ENCODE measurements at regions not wholly inside any gene's neighbourhood (a gene's known extent, or its start where the extent isn't known, plus 50 kb on each side); places are given as distances from the start of the nearest gene placed in this dataset.

GRCh38 chr1:112056354-112056753, 66.9 kb upstream of the KCND3 start:
- no peak for TF ChIP-seq CTCF (IDR thresholded peaks at IDR 0.05; ENCODE audit: insufficient read depth, low read depth, low read length)
- H3K4me3 ChIP-seq (ENCODE audit: low read depth, low read length), result no peak overlapping the region
- no peak for DNase-seq (ENCODE audit: low read depth)

- no peak overlapping the region for H3K4me3 ChIP-seq (ENCODE audit: low read depth, low read length)
- no peak for DNase-seq (ENCODE audit: low read depth)
- no peak for TF ChIP-seq CTCF (IDR thresholded peaks at IDR 0.05; ENCODE audit: insufficient read depth, low read depth, low read length)
These were observed 68.3 kb upstream of the KCND3 start for GRCh38 chr1:112057736-112058135.

- DNase-seq (ENCODE audit: low read depth), result no peak
- no peak for TF ChIP-seq CTCF (IDR thresholded peaks at IDR 0.05; ENCODE audit: insufficient read depth, low read depth, low read length)
These were observed 69.5 kb upstream of the KCND3 start for GRCh38 chr1:112058815-112059450.

GRCh38 chr1:112059679-112060078, 70.2 kb upstream of the KCND3 start:
- DNase-seq (ENCODE audit: low read depth), result no peak
- no peak for TF ChIP-seq CTCF (IDR thresholded peaks at IDR 0.05; ENCODE audit: insufficient read depth, low read depth, low read length)
- no peak overlapping the region for H3K4me3 ChIP-seq (ENCODE audit: low read depth, low read length)

More at GRCh38 chr1:112058815-112059450, 69.5 kb upstream of the KCND3 start:
- no peak overlapping the region for H3K4me3 ChIP-seq (ENCODE audit: low read depth, low read length)

- no peak for DNase-seq (ENCODE audit: low read depth)
- no peak for TF ChIP-seq CTCF (IDR thresholded peaks at IDR 0.05; ENCODE audit: insufficient read depth, low read depth, low read length)
- no peak overlapping the region for H3K4me3 ChIP-seq (ENCODE audit: low read depth, low read length)
These were observed 70.8 kb upstream of the KCND3 start for GRCh38 chr1:112060261-112060660.

- TF ChIP-seq CTCF (IDR thresholded peaks at IDR 0.05; ENCODE audit: insufficient read depth, low read depth, low read length), result no peak
- DNase-seq (ENCODE audit: low read depth), result no peak
- H3K4me3 ChIP-seq (ENCODE audit: low read depth, low read length), result no peak overlapping the region
These were observed 71.6 kb upstream of the KCND3 start for GRCh38 chr1:112061056-112061455.

GRCh38 chr1:112061901-112062320, 72.4 kb upstream of the KCND3 start:
- H3K4me3 ChIP-seq (ENCODE audit: low read depth, low read length), result no peak overlapping the region
- no peak for DNase-seq (ENCODE audit: low read depth)

More at GRCh38 chr1:112061901-112062320, 72.4 kb upstream of the KCND3 start:
- no peak for TF ChIP-seq CTCF (IDR thresholded peaks at IDR 0.05; ENCODE audit: insufficient read depth, low read depth, low read length)

Data from fibroblast of villous mesenchyme (primary cell).